ENCODE measurements at regions not wholly inside any gene's neighbourhood (a gene's known extent, or its start where the extent isn't known, plus 50 kb on each side); places are given as distances from the start of the nearest gene placed in this dataset.

DNA sequence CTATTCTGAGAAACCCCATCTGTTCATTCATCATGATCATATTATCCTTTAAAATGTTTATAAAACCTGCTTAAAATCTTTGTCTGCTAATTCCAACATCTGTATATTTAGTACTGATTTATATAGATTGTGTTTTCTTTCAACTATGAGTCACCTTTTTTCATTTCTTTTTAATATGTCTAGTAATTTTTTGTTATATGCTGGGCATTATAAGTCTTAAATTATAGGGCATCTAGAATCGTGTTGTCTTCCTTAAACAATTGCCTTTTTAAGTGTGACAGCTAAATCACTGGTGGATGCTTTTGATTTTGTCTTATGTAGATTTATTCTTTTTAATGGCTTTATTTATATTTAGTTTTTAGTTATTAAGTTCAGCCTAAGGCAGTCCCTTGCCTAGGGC is 323.4 kb upstream of the THRB start:
- H3K4me1 ChIP-seq (ENCODE audit: control insufficient read depth, insufficient read depth, low read length) = no peaks in the 10 kb centered on the region
- H3K36me3 ChIP-seq (ENCODE audit: control insufficient read depth, insufficient read depth, low read length) = no peaks in the 10 kb centered on the region
- H3K9me3 ChIP-seq (ENCODE audit: control insufficient read depth, insufficient read depth, low read depth, low read length) = no peaks in the 10 kb centered on the region
- no peak overlapping the region for H3K27ac ChIP-seq (ENCODE audit: low read depth, low read length)
- H3K9ac ChIP-seq (ENCODE audit: low read length) = no peak overlapping the region
- no peak overlapping the region for H3K4me3 ChIP-seq (ENCODE audit: low read depth, low read length)
- H3K27me3 ChIP-seq (ENCODE audit: control insufficient read depth, insufficient read depth, low read length) = no peaks in the 10 kb centered on the region

- H3K27ac ChIP-seq (ENCODE audit: low read depth, low read length) = no peak overlapping the region
- no peak overlapping the region for H3K4me3 ChIP-seq (ENCODE audit: low read depth, low read length)
- H3K9me3 ChIP-seq (ENCODE audit: control insufficient read depth, insufficient read depth, low read depth, low read length) = no peaks in the 10 kb centered on the region
- H3K27me3 ChIP-seq (ENCODE audit: control insufficient read depth, insufficient read depth, low read length) = peaks cover 74% of the 10 kb centered on the region
- H3K4me1 ChIP-seq (ENCODE audit: control insufficient read depth, insufficient read depth, low read length) = 0 out of 2 replicates have a peak, but pooled peaks cover 2% of the 10 kb centered on the region
- H3K36me3 ChIP-seq (ENCODE audit: control insufficient read depth, insufficient read depth, low read length) = no peaks in the 10 kb centered on the region
- no peak overlapping the region for H3K9ac ChIP-seq (ENCODE audit: low read length)
Measured at GRCh38 chr3:24828011-24828410, 333.4 kb upstream of the THRB start.

DNA sequence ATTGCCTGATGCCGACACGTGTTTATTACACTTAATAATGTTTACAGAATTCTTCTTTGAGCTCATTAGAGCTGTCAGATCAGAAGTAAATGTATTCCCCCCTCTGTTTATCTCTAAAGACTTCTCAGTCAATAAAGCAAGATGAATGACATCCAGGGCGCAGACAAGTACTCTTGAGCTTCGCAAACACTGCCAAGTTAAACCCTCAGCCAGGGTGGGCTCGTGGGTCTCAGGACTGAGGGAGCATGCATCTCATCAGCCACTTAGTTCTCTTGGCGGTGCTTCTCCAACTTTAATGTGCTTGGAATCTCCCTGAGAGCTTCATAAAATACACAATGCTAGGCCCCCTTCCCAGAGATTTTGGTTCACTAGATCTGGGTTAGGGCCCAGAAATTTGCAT is 333.9 kb upstream of the THRB start:
- Histone ChIP-seq H3K9me3 (ENCODE audit: control insufficient read depth, insufficient read depth, low read depth, low read length) (no peaks in the 10 kb centered on the region), H3K4me1 (ENCODE audit: control insufficient read depth, insufficient read depth, low read length) (0 out of 2 replicates have a peak, but pooled peaks cover 2% of the 10 kb centered on the region), H3K9ac (ENCODE audit: low read length) (no peak overlapping the region), H3K4me3 (ENCODE audit: low read depth, low read length) (peak overlapping the region; percentile 64), H3K27me3 (ENCODE audit: control insufficient read depth, insufficient read depth, low read length) (peaks cover 80% of the 10 kb centered on the region), H3K27ac (ENCODE audit: low read depth, low read length) (no peak overlapping the region), H3K36me3 (ENCODE audit: control insufficient read depth, insufficient read depth, low read length) (no peaks in the 10 kb centered on the region)

DNA sequence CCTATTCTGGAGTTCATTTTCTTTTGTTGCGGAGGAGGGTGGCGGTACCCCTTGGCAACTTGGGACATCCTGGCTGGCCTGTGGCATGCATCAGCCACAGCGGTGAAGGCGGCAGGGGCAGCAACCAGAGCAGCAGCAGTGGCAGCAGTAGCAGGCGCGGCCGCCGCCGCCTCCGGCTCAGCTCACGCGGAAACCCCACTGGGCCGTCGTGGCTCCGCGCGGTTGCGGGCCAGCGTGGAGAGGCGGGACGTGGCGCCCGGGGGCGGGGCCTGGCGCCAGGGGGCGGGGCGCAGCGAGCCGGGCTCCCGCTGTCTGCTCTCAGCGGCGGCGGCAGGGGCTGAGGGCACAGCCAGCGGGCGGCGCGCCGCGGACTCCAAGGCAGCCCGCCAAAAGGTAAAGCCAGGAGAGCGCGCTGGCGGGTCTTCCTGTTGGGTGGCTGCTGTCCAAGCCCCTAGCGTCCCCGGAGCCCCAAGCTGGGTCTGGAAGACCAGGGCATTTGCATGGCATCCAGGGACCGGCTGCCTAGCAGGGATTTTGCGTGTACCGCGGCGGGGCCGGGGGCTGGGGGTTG is 334.4 kb upstream of the THRB start:
- 0 out of 2 replicates have a peak, but pooled peaks cover 2% of the 10 kb centered on the region for H3K4me1 ChIP-seq (ENCODE audit: control insufficient read depth, insufficient read depth, low read length)
- no peaks in the 10 kb centered on the region for H3K36me3 ChIP-seq (ENCODE audit: control insufficient read depth, insufficient read depth, low read length)
- H3K27ac ChIP-seq (ENCODE audit: low read depth, low read length) = no peak overlapping the region
- peaks cover 82% of the 10 kb centered on the region for H3K27me3 ChIP-seq (ENCODE audit: control insufficient read depth, insufficient read depth, low read length)
- H3K9ac ChIP-seq (ENCODE audit: low read length) = no peak overlapping the region
- peak overlapping the region; percentile 64 for H3K4me3 ChIP-seq (ENCODE audit: low read depth, low read length)
- no peaks in the 10 kb centered on the region for H3K9me3 ChIP-seq (ENCODE audit: control insufficient read depth, insufficient read depth, low read depth, low read length)

GRCh38 chr3:24829629-24830229 is 335.1 kb upstream of the THRB start:
- Histone ChIP-seq H3K27ac (ENCODE audit: low read depth, low read length) (no peak overlapping the region), H3K27me3 (ENCODE audit: control insufficient read depth, insufficient read depth, low read length) (peaks cover 82% of the 10 kb centered on the region), H3K4me3 (ENCODE audit: low read depth, low read length) (peak overlapping the region; percentile 64), H3K9me3 (ENCODE audit: control insufficient read depth, insufficient read depth, low read depth, low read length) (no peaks in the 10 kb centered on the region), H3K4me1 (ENCODE audit: control insufficient read depth, insufficient read depth, low read length) (0 out of 2 replicates have a peak, but pooled peaks cover 2% of the 10 kb centered on the region), H3K9ac (ENCODE audit: low read length) (no peak overlapping the region), H3K36me3 (ENCODE audit: control insufficient read depth, insufficient read depth, low read length) (no peaks in the 10 kb centered on the region)

GRCh38 chr3:24830230-24831152 is 335.8 kb upstream of the THRB start:
- Histone ChIP-seq H3K4me3 (ENCODE audit: low read depth, low read length) (peak overlapping the region; percentile 64), H3K4me1 (ENCODE audit: control insufficient read depth, insufficient read depth, low read length) (0 out of 2 replicates have a peak, but pooled peaks cover 2% of the 10 kb centered on the region), H3K9me3 (ENCODE audit: control insufficient read depth, insufficient read depth, low read depth, low read length) (no peaks in the 10 kb centered on the region), H3K9ac (ENCODE audit: low read length) (no peak overlapping the region), H3K27me3 (ENCODE audit: control insufficient read depth, insufficient read depth, low read length) (peaks cover 81% of the 10 kb centered on the region), H3K27ac (ENCODE audit: low read depth, low read length) (no peak overlapping the region), H3K36me3 (ENCODE audit: control insufficient read depth, insufficient read depth, low read length) (no peaks in the 10 kb centered on the region)

GRCh38 chr3:24831221-24831620 is 336.6 kb upstream of the THRB start:
- no peaks in the 10 kb centered on the region for H3K36me3 ChIP-seq (ENCODE audit: control insufficient read depth, insufficient read depth, low read length)
- peaks cover 78% of the 10 kb centered on the region for H3K27me3 ChIP-seq (ENCODE audit: control insufficient read depth, insufficient read depth, low read length)
- H3K9me3 ChIP-seq (ENCODE audit: control insufficient read depth, insufficient read depth, low read depth, low read length) = no peaks in the 10 kb centered on the region
- H3K4me1 ChIP-seq (ENCODE audit: control insufficient read depth, insufficient read depth, low read length) = 0 out of 2 replicates have a peak, but pooled peaks cover 2% of the 10 kb centered on the region
- H3K27ac ChIP-seq (ENCODE audit: low read depth, low read length) = no peak overlapping the region
- H3K9ac ChIP-seq (ENCODE audit: low read length) = no peak overlapping the region
- H3K4me3 ChIP-seq (ENCODE audit: low read depth, low read length) = no peak overlapping the region

DNA sequence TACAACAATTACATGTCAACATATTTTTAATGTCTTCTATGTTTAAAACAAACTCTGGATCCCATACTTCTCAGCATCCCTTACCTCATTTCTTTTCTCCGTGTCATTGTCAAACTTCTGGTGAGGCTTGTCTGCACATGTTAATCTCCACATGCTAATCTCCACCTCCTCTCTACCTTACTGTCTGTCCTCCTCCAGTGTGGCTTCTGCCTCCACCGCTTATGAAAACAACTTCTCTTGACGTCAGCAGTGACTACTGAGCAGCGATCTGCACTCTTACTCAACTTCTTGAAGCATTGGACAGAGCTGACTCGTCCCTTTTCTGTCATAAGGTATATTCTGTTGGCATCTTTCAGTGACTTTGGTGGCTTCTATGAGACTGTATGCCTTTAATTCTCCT is 338.2 kb upstream of the THRB start:
- Histone ChIP-seq H3K9ac (ENCODE audit: low read length) (no peak overlapping the region), H3K27ac (ENCODE audit: low read depth, low read length) (no peak overlapping the region), H3K9me3 (ENCODE audit: control insufficient read depth, insufficient read depth, low read depth, low read length) (no peaks in the 10 kb centered on the region), H3K36me3 (ENCODE audit: control insufficient read depth, insufficient read depth, low read length) (no peaks in the 10 kb centered on the region), H3K4me1 (ENCODE audit: control insufficient read depth, insufficient read depth, low read length) (0 out of 2 replicates have a peak, but pooled peaks cover 2% of the 10 kb centered on the region), H3K27me3 (ENCODE audit: control insufficient read depth, insufficient read depth, low read length) (peaks cover 61% of the 10 kb centered on the region), H3K4me3 (ENCODE audit: low read depth, low read length) (no peak overlapping the region)

GRCh38 chr3:24834442-24834841 is 339.8 kb upstream of the THRB start:
- H3K9me3 ChIP-seq (ENCODE audit: control insufficient read depth, insufficient read depth, low read depth, low read length) = no peaks in the 10 kb centered on the region
- H3K4me3 ChIP-seq (ENCODE audit: low read depth, low read length) = no peak overlapping the region
- no peaks in the 10 kb centered on the region for H3K36me3 ChIP-seq (ENCODE audit: control insufficient read depth, insufficient read depth, low read length)
- H3K27me3 ChIP-seq (ENCODE audit: control insufficient read depth, insufficient read depth, low read length) = peaks cover 46% of the 10 kb centered on the region
- H3K9ac ChIP-seq (ENCODE audit: low read length) = no peak overlapping the region
- no peak overlapping the region for H3K27ac ChIP-seq (ENCODE audit: low read depth, low read length)
- 0 out of 2 replicates have a peak, but pooled peaks cover 2% of the 10 kb centered on the region for H3K4me1 ChIP-seq (ENCODE audit: control insufficient read depth, insufficient read depth, low read length)

GRCh38 chr3:24835510-24835909 is 340.9 kb upstream of the THRB start:
- Histone ChIP-seq H3K27ac (ENCODE audit: low read depth, low read length) (no peak overlapping the region), H3K9ac (ENCODE audit: low read length) (no peak overlapping the region), H3K36me3 (ENCODE audit: control insufficient read depth, insufficient read depth, low read length) (no peaks in the 10 kb centered on the region), H3K27me3 (ENCODE audit: control insufficient read depth, insufficient read depth, low read length) (peaks cover 36% of the 10 kb centered on the region), H3K9me3 (ENCODE audit: control insufficient read depth, insufficient read depth, low read depth, low read length) (no peaks in the 10 kb centered on the region), H3K4me3 (ENCODE audit: low read depth, low read length) (no peak overlapping the region), H3K4me1 (ENCODE audit: control insufficient read depth, insufficient read depth, low read length) (peaks cover under 1% of the 10 kb centered on the region; the same call in 1 of the 2 replicates)

GRCh38 chr3:24837601-24838000 is 343.0 kb upstream of the THRB start:
- H3K27ac ChIP-seq (ENCODE audit: low read depth, low read length) = no peak overlapping the region
- H3K9ac ChIP-seq (ENCODE audit: low read length) = no peak overlapping the region
- no peak overlapping the region for H3K4me3 ChIP-seq (ENCODE audit: low read depth, low read length)
- no peaks in the 10 kb centered on the region; the same call in 1 of the 2 replicates for H3K4me1 ChIP-seq (ENCODE audit: control insufficient read depth, insufficient read depth, low read length)
- H3K27me3 ChIP-seq (ENCODE audit: control insufficient read depth, insufficient read depth, low read length) = peaks cover 16% of the 10 kb centered on the region
- no peaks in the 10 kb centered on the region for H3K9me3 ChIP-seq (ENCODE audit: control insufficient read depth, insufficient read depth, low read depth, low read length)
- H3K36me3 ChIP-seq (ENCODE audit: control insufficient read depth, insufficient read depth, low read length) = no peaks in the 10 kb centered on the region

Data from HUES6 (cell line).